DND-41 (cell line): ENCODE measurements at regions not wholly inside any gene's neighbourhood (a gene's known extent, or its start where the extent isn't known, plus 50 kb on each side); places are given as distances from the start of the nearest gene placed in this dataset.

Experiments used
- EZH2 ChIP-seq: IDR thresholded peaks from 3 replicates; pipeline ENCODE4 v1.6.1; 2012; ENCODE audit warnings: borderline replicate concordance, low read depth, mild to moderate bottlenecking, moderate library complexity, low read length, inconsistent platforms; ENCODE audit not compliant: severe bottlenecking
- TF ChIP-seq, protein P1 (sequence below): IDR thresholded peaks from 2 replicates; pipeline ENCODE4 v1.5.1; 2012; ENCODE audit warnings: borderline replicate concordance, low read length, moderate library complexity, mild to moderate bottlenecking; ENCODE audit not compliant: poor library complexity, severe bottlenecking; ENCODE audit errors: extremely low read depth

DNA sequence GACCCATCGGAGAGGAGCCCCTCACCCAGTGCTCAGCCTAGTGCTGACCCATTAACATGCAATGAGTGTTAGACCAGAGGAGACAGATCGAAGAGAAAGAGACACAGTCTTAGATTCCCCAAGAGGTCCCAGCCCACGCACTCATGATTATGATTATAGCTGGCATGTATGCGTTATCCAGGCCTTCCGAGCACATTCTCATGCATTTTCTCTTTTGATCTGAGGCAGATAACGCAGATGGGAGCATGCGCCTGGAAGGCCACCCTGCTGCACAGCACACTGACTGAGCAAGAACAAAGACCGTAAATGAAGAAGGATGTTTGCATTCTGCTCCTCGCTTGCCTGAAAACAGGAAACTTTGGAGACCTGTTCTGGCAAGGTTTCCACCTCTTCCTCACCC, 232.7 kb downstream of the SOX9 start:
- TF ChIP-seq, protein P1, sequence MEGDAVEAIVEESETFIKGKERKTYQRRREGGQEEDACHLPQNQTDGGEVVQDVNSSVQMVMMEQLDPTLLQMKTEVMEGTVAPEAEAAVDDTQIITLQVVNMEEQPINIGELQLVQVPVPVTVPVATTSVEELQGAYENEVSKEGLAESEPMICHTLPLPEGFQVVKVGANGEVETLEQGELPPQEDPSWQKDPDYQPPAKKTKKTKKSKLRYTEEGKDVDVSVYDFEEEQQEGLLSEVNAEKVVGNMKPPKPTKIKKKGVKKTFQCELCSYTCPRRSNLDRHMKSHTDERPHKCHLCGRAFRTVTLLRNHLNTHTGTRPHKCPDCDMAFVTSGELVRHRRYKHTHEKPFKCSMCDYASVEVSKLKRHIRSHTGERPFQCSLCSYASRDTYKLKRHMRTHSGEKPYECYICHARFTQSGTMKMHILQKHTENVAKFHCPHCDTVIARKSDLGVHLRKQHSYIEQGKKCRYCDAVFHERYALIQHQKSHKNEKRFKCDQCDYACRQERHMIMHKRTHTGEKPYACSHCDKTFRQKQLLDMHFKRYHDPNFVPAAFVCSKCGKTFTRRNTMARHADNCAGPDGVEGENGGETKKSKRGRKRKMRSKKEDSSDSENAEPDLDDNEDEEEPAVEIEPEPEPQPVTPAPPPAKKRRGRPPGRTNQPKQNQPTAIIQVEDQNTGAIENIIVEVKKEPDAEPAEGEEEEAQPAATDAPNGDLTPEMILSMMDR, result no peak
- TF ChIP-seq EZH2, result no peak
